PC-3 (cell line): ENCODE measurements at regions not wholly inside any gene's neighbourhood (a gene's known extent, or its start where the extent isn't known, plus 50 kb on each side); places are given as distances from the start of the nearest gene placed in this dataset.

Source experiments
- ATAC-seq: fragments of 200-7000 bp; cut with Tn5 transposase; 2 replicates; pipeline ENCODE4 v1.9.1; 2020; ENCODE audit warnings: mild to moderate bottlenecking, moderate library complexity
- BruUV-seq: library from RNA; stranded (reverse); fragments of 400-500 nt; replicated peaks from 2 replicates; lab custom pipeline; 2021; lab: Mats Ljungman, UMichigan
- CTCF ChIA-PET: fragments of 300-600 bp; sonication (Branson Sonifier 250); formaldehyde crosslinking; loops from one replicate; lab custom pipeline; 2022; ENCODE audit warnings: antibody characterized with exemption; lab: Charles Lee
- POLR2A ChIA-PET: fragments of 300-600 bp; sonication (Branson Sonifier 250); formaldehyde crosslinking; loops from one replicate; lab custom pipeline; 2022; ENCODE audit warnings: antibody characterized with exemption; ENCODE audit not compliant: unreplicated experiment; lab: Charles Lee
- DNase-seq: peaks from one replicate; pipeline ENCODE4 v3.0.0-alpha.2; 2015
- H2AFZ ChIP-seq: fragments of 300-600 bp; sonication (generic); 2 replicates; pipeline ENCODE4 v1.6.0; 2016; ENCODE audit warnings: antibody characterized with exemption, low read length
- H3F3A ChIP-seq: fragments of 300-600 bp; sonication (generic); one replicate; pipeline ENCODE4 v1.6.0; 2017; ENCODE audit warnings: antibody characterized with exemption, low read length, control low read depth, mild to moderate bottlenecking; ENCODE audit not compliant: unreplicated experiment
- H3K27ac ChIP-seq: fragments of 300-600 bp; sonication (generic); 2 replicates; pipeline ENCODE4 v1.5.1; 2016; ENCODE audit warnings: mild to moderate bottlenecking, low read length
- H3K27me3 ChIP-seq: fragments of 300-600 bp; sonication (generic); 2 replicates; pipeline ENCODE4 v1.6.1; 2016; ENCODE audit warnings: low read length, mixed read lengths
- H3K36me3 ChIP-seq: fragments of 300-600 bp; sonication (generic); 2 replicates; pipeline ENCODE4 v1.6.1; 2016; ENCODE audit warnings: low read depth, mixed run types, low read length, mixed read lengths
- H3K4me1 ChIP-seq: fragments of 300-600 bp; sonication (generic); 2 replicates; pipeline ENCODE4 v1.5.1; 2016; ENCODE audit warnings: low read length; ENCODE audit not compliant: insufficient read depth
- H3K4me2 ChIP-seq: fragments of 300-600 bp; sonication (generic); 2 replicates; pipeline ENCODE4 v1.6.0; 2016; ENCODE audit warnings: low read length
- H3K4me3 ChIP-seq: fragments of 300-600 bp; sonication (generic); 2 replicates; pipeline ENCODE4 v1.5.1; 2016; ENCODE audit warnings: mild to moderate bottlenecking, low read length, mixed read lengths
- H3K79me2 ChIP-seq: fragments of 300-600 bp; sonication (generic); 2 replicates; pipeline ENCODE4 v1.6.1; 2017; ENCODE audit warnings: low read length, mixed read lengths
- H3K9ac ChIP-seq: fragments of 300-600 bp; sonication (generic); 2 replicates; pipeline ENCODE4 v1.6.0; 2016; ENCODE audit warnings: mild to moderate bottlenecking, low read length
- H3K9me2 ChIP-seq: fragments of 300-600 bp; sonication (generic); replicated peaks from 2 replicates; pipeline ENCODE4 v1.6.1; 2016; ENCODE audit warnings: mixed run types, low read length, mixed read lengths
- H3K9me3 ChIP-seq: fragments of 300-600 bp; sonication (generic); 2 replicates; pipeline ENCODE4 v1.6.1; 2016; ENCODE audit warnings: low read length, mixed read lengths
- H4K20me1 ChIP-seq: fragments of 300-600 bp; sonication (generic); 2 replicates; pipeline ENCODE4 v1.6.1; 2016; ENCODE audit warnings: low read length, mixed read lengths
- EZH2 ChIP-seq: fragments of 300-600 bp; sonication (generic); IDR thresholded peaks from one replicate; pipeline ENCODE4 v1.6.1; 2017; ENCODE audit warnings: antibody characterized with exemption, mild to moderate bottlenecking, low read length; ENCODE audit not compliant: unreplicated experiment
- EZH2phosphoT487 ChIP-seq: fragments of 300-600 bp; sonication (generic); IDR thresholded peaks from 2 replicates; pipeline ENCODE4 v1.6.1; 2018; ENCODE audit warnings: mild to moderate bottlenecking, antibody characterized with exemption, low read length, borderline replicate concordance
- intact Hi-C: fragments of 100-400 bp; cut with micrococcal nuclease; formaldehyde crosslinking; loops from 2 replicates; pipeline ENCODE4 v1.9.0; 2023
- TF ChIP-seq, protein P1 (sequence below): fragments of 300-600 bp; sonication (generic); conservative IDR thresholded peaks from 2 replicates; pipeline ENCODE4 v1.5.1; 2017; ENCODE audit warnings: antibody characterized with exemption, low read depth, mild to moderate bottlenecking, low read length

DNA sequence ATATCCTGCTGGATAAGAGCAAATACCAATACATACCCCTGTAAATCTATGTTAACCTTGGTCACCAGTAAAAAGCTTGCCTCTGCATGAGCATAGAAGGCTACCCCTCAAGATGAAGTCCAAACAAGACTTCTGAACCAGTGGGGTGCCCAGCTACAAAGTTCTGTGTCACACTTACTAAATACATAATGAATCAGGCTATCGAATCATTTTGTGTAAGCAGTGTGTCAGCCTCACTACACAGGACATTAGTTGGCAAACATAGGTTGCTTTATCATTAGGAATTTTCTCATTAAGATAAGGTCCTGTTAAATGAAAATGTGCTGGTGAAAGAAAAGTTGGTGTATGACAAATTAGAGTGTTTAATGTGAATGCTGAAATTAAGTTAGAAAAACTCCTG, 452.0 kb downstream of the MFSD1 start:
- Histone ChIP-seq H3K27me3 (no peaks in the 10 kb centered on the region), H3K79me2 (no peaks in the 10 kb centered on the region), H3K4me2 (peak overlapping the region; percentile 28), H3F3A (no peaks in the 10 kb centered on the region), H3K27ac (peak overlapping the region; percentile 33), H3K4me1 (peaks cover 27% of the 10 kb centered on the region), H2AFZ (no peak overlapping the region), H4K20me1 (no peaks in the 10 kb centered on the region), H3K9me2 (no peaks in the 10 kb centered on the region), H3K9me3 (no peaks in the 10 kb centered on the region), H3K4me3 (peak overlapping the region; percentile 12; the same call in 1 of the 2 replicates), H3K9ac (no peak overlapping the region), H3K36me3 (peaks cover 7% of the 10 kb centered on the region; the same call in 1 of the 2 replicates)
- CTCF ChIA-PET: interaction anchor here (0.6 kb wide), 1 partner anchor 18 kb away, joined by 3 read pairs; no protein-coding TSS in a partner anchor
- TSS peak; percentile 17 for BruUV-seq
- DNase-seq (peak; percentile 78), ATAC-seq (peak; percentile 82)
- POLR2A ChIA-PET: no interaction called here
- intact Hi-C loops: loop anchor here (2.0 to 5.0 kb wide), 5 partner anchors 89 to 407 kb away; no protein-coding TSS in a partner anchor
- no peak for TF ChIP-seq EZH2phosphoT487
- TF ChIP-seq, protein P1, sequence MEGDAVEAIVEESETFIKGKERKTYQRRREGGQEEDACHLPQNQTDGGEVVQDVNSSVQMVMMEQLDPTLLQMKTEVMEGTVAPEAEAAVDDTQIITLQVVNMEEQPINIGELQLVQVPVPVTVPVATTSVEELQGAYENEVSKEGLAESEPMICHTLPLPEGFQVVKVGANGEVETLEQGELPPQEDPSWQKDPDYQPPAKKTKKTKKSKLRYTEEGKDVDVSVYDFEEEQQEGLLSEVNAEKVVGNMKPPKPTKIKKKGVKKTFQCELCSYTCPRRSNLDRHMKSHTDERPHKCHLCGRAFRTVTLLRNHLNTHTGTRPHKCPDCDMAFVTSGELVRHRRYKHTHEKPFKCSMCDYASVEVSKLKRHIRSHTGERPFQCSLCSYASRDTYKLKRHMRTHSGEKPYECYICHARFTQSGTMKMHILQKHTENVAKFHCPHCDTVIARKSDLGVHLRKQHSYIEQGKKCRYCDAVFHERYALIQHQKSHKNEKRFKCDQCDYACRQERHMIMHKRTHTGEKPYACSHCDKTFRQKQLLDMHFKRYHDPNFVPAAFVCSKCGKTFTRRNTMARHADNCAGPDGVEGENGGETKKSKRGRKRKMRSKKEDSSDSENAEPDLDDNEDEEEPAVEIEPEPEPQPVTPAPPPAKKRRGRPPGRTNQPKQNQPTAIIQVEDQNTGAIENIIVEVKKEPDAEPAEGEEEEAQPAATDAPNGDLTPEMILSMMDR: no peak
- TF ChIP-seq EZH2: no peak

DNA sequence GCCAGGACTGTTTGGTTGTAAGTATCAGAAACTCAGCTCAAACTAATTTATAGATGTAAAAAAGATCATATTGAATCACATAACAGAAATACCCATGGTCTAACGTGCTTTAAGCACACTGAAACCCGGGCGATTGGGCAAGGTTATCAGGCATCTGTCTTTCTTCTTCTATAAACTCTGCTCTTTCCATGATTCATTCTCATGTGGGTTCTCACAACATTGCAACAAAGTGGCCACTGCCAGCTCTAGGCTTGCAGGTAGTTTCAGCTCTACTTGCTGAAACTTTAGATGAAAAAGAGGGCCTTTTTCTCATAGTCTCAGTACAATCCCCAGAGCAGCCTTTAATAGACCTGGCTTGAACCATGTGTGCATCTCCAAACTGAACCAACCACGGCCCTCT, 456.1 kb downstream of the MFSD1 start:
- intact Hi-C loops: no loop called here

DNA sequence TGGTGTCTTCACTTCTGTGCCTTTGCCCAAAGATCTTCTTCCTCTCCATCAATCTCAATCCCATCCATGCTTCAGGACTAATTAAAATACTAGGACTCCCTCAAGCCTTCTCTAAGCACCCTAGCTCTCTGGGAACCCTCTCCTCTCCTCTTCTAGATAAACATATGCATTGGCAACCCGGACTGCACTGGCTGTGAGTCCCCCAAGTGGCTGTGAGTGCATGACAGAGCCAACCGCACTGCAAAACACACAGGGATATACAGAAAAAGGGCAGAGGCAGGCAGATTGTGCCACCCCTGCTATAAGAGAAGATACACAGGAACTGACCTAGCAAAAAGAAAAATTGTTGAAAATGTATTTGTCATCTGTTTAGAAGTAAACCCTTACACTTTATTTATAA, 457.1 kb downstream of the MFSD1 start:
- H2AFZ ChIP-seq: no peak overlapping the region
- H3K4me2 ChIP-seq: no peak overlapping the region
- no peaks in the 10 kb centered on the region for H3K36me3 ChIP-seq
- H3K9ac ChIP-seq: no peak overlapping the region
- H3K4me3 ChIP-seq: no peak overlapping the region
- no peaks in the 10 kb centered on the region for H3K9me2 ChIP-seq
- H4K20me1 ChIP-seq: no peaks in the 10 kb centered on the region
- H3F3A ChIP-seq: no peaks in the 10 kb centered on the region
- POLR2A ChIA-PET: no interaction called here
- ATAC-seq: no peak
- no peak overlapping the region for H3K27ac ChIP-seq
- CTCF ChIA-PET: no interaction called here
- H3K9me3 ChIP-seq: no peaks in the 10 kb centered on the region
- intact Hi-C loops: no loop called here
- BruUV-seq: no TSS peak
- no peaks in the 10 kb centered on the region for H3K79me2 ChIP-seq
- H3K4me1 ChIP-seq: peaks cover 9% of the 10 kb centered on the region
- no peak for DNase-seq
- TF ChIP-seq EZH2phosphoT487 (no peak), EZH2 (no peak)
- TF ChIP-seq, protein P1: no peak
- no peaks in the 10 kb centered on the region for H3K27me3 ChIP-seq

More for the DNA sequence above, 456.1 kb downstream of the MFSD1 start:
- ChIA-PET CTCF (no interaction called here), POLR2A (no interaction called here)
- no peak overlapping the region for H2AFZ ChIP-seq
- H3K27ac ChIP-seq: no peak overlapping the region
- H3K4me3 ChIP-seq: no peak overlapping the region
- H3K9ac ChIP-seq: no peak overlapping the region
- no peak overlapping the region for H3K4me2 ChIP-seq
- no peaks in the 10 kb centered on the region for H3K9me2 ChIP-seq
- ATAC-seq (no peak), DNase-seq (no peak)
- H3K9me3 ChIP-seq: no peaks in the 10 kb centered on the region
- 0 out of 2 replicates have a peak, but pooled peaks cover 3% of the 10 kb centered on the region for H3K36me3 ChIP-seq
- no TSS peak for BruUV-seq
- no peaks in the 10 kb centered on the region for H3K79me2 ChIP-seq
- H3K27me3 ChIP-seq: no peaks in the 10 kb centered on the region
- H3K4me1 ChIP-seq: peaks cover 18% of the 10 kb centered on the region
- H4K20me1 ChIP-seq: no peaks in the 10 kb centered on the region
- no peaks in the 10 kb centered on the region for H3F3A ChIP-seq
- no peak for TF ChIP-seq EZH2
- TF ChIP-seq EZH2phosphoT487: no peak
- TF ChIP-seq, protein P1: no peak
